ENCODE measurements at regions not wholly inside any gene's neighbourhood (a gene's known extent, or its start where the extent isn't known, plus 50 kb on each side); places are given as distances from the start of the nearest gene placed in this dataset.

DNA sequence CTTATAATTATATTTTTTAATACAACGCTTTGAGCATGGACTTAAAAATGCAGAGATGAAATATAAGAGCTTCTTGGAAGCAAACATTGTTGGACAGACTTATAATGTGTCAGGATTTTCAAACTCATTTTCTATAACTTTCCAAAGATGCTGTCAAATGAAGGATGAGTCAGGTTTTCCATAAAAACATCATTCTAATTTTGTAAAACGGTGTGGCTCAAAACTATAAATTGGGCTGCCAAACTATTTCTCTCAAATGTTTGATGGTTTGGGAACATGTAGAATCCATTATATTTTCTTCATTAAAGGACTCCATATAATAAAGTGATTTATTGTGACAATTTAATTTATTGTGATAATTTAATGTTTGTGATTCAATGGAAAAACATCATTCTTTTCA lies 511.2 kb downstream of the USP25 start:
- no peak for DNase-seq

DNA sequence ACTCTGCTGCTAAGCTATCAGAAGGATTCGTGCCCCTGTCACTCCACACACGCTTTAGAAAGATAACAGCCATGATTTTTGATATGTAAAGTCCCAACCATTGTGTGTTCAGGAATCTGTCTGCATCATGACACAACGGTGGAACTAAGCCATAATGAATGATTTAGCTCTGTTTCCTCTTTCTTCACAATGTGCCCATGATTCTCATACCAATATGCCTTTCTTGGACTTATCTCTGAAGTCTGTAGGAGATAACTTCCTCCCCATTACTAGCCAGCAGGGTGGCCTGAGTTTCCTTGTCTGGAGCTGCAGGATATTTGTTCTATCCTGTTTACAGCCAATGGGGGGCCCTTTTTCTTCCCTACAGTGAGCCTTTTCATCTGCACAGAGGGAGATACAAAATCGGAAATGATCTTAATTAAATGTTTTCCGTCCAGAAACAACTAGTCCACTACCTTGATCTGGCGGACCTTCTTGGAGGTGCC lies 511.7 kb downstream of the USP25 start:
- DNase-seq: no peak

DNA sequence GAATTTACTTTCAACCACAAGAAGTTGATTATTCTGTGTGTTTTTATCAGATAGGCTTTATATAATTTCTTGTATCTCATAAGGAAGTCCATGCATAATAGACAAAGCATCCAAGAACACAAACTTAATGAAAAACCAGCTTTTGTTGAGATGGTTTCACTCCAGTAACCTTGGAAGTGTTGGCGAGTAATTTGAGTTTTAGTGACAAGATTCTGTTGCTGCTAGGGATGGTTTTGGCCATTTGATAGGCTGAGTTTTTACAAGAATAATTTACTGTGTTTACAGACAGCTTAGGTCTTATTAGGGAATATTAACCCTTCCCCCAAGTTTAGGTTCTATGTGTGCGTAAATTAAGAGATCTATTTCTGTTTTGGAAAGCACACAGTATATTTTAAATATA lies 513.6 kb downstream of the USP25 start:
- no peak for DNase-seq

DNA sequence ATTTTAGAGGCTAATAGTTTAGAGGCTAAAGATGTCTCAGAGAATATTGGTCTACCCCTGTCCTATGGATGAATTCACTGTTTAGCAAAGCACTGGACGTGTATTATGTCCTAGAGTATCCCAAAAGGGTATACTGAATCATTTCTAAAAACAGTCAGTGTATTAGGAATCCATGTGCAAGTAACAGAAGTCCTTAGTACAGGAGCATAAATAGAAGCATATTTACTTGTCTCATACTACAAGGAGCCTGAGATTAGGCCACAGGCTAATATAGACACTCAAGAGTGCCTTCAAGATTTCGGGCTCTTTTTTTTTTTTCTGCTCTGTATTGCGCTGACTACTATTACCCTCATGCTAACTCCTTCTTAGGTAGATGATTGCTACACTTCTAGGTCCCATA lies 518.9 kb downstream of the USP25 start:
- no peak for DNase-seq

DNA sequence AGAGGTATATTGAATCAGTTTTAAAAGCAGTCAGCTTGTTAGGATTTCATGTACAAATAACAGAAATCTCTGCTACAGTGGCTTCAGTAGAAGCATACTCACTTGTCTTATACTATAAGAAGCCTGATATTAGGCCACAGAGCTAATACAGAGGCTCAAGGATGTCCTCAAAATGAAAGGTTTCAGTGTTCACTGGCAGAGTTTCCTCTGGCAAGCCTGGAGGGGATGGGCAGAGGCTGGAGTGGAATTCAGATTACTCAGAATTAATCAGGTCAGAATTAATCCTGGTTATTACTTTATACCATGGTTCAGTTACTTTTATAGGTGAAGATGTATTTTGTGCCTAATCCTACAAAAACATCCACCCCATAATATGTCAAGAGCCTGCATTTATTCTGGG lies 520.5 kb downstream of the USP25 start:
- DNase-seq: no peak

DNA sequence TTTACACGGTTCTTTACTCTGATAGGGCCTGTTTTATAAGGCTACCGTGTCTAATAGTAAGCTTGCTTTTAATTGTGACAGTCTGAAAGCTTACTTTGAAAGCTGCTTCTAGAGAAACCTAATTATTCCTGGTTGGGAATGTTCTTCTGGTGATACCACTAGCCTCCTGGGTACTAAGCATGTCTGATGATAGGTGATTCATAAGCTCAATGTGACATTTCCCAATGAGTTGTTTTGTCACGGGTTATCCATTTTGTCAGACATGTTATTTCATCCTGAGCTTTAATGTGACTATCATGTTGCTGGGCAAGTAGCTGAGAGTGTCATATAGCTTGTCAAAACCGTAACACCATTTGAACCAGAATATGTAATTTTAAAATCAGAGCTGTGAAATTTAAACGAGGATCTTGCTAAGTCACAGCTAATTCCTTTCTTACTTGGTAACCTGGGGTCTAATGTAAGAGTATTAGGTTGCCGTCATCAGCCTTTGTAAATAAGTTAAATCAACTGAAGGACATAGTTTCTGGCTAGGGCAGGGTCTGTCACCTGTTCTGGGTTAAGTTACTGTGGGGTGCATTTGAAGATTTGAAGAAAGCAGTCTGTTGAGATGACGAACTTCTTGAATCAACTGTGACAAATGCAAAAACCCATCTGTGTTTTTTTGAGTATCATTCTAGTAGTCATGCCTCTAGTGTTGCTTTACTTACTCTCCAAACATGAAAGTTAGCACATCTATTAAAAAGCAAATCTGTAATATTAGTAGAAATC lies 529.2 kb downstream of the USP25 start:
- no peak for DNase-seq

DNA sequence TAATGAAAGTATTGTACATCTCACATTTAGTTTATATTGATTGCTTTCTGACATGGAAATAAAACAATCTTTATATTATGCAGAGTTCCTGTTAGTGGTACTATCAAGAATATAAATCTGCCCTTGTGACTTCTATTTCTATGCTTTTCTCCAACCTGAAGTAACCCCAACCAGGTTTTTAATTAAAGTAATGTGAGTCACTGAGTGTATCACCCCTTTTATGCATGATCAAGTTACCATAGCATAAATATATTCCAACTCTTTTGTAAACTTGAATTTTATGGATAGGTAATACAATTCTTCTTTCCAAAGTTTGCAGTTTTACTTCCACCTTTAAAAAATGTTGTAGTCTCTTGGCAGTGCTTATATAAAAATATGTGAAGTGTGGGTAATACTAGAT lies 532.3 kb downstream of the USP25 start:
- no peak for DNase-seq

DNA sequence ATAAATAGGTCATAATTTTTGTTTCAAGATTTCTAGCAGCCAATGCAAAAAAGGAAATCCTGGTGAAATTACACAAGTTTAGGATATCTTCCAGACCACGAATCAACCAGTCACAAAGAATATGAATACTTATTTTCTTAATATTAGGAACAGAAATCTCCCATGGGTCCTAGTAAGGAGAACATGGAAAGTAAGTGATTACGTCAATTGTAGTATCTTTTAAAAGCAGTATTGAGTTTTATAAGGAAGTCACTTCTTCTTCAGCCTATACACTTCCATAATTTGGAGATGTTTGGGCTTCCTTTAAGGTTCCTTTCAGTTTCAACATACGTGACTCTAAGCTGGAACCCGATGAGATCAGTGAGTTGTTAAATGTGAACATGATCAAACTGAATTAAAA lies 534.5 kb downstream of the USP25 start:
- DNase-seq: no peak

DNA sequence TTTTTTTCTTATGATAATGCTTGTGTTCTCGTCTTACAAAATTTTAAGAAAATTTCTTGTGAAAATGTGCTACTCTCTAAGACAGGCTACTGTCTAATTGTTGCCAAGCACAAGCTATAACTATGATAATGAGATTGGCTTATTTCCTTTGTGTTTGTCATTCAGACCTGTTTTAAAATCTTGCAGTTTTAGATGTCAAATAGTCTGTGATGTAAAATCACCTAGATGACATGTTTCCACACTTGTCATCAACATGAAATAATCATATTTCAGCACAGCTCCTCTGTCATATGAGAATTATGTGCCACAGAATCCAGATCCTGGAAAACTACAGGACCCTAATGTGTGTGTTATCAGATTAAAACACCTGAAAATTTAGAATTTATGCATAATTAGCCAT lies 539.7 kb downstream of the USP25 start:
- no peak for DNase-seq

DNA sequence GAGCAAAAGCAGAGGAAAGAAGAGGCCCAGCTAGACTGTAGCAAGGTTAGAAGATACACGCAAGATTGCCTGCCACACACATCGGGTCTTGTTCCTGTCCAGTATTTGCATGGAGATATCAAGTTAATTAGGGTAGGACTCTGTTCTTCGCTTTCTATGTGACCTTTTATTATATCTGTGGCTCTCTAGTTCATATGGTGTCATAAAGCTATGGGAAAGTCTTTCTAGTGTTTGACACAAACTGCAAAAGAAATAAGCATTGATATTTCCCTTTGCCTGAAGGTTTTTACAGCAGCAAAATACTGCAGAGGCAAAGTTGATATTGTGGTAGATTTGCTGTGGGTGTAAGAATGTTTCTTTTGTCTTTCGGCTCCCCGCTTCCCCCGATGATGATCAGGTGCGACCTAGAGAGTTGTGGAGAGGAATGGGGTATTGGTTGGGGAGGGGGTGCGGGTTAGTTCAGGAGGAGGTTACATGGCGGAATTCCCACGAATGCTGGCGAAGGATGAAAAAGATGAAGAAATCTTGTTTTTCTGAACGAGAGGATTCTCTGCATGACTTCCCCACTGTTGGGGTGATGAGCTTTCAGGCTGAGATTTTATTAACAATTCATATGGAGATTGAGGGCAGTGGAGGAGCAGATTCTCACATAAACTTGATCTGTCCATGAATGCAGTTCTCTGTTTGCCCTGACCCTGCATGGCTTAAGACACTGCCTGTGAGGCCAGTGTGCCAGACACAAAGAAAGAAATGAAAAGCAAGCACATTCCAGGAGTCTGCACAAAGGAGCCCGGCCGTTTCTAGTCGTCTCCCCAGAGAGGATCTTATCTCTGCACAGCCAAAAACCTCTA lies 550.2 kb downstream of the USP25 start:
- no peak for DNase-seq

DNA sequence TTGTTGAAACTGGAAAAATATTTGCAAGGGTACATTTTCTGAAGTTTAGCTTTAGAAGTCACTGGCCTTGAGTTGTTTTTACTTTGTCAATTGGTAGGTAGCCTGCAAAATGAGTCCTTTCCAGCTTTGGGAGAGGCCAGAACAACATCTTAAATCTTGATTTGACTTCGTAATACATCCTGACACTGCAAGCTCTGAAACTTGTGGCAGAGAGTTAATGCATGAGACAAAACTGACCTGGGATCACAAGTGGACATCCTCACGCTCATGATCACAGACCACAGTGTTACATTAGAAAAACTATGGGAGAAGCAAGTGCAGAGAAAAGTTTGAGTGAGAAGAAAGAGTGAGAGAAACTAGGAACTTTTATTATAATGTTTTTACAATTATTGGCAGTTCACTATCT lies 550.9 kb downstream of the USP25 start:
- DNase-seq: no peak

DNA sequence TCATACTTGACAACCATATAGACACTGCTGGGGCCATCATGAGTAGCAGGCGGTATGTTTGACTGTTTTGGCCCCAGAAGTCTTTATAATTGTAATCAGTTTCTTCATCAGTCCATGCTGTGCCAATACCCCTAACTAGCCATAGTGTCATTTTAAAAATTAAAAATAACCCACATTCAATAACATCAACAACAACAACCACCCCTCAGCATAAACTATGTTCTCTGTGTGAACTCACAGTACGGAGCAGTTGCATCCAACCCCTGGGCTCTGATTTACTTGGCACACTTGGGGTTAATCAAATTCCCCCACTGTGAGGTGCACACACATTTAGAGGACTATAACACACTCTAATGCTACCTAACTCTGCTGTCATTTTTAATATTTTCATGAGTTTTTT lies 553.7 kb downstream of the USP25 start:
- no peak for DNase-seq

DNA sequence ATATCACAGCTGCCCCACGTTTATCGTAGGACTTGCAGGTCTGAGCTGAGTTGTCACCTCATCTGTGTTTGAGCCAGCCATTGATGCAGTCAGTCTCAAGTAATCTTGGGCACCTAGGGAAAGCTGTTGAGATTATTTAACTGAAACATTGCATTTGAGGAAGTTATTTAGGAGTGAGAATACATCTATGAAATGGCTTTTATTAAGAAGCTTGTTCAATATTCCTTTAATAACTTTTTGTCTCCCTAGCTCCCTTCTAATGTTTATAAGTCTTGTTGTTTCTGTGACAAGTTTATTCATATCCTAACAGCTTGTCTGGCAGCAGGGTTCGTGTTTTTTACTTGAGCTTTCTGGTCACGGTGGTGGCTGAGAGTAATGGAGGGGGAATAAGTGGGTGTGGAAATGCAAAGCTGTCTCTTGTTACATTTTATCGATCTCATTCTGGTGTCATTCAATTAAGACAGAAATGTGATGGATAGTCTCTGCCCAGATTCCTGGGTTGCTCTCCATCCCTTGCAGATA lies 555.9 kb downstream of the USP25 start:
- no peak for DNase-seq

DNA sequence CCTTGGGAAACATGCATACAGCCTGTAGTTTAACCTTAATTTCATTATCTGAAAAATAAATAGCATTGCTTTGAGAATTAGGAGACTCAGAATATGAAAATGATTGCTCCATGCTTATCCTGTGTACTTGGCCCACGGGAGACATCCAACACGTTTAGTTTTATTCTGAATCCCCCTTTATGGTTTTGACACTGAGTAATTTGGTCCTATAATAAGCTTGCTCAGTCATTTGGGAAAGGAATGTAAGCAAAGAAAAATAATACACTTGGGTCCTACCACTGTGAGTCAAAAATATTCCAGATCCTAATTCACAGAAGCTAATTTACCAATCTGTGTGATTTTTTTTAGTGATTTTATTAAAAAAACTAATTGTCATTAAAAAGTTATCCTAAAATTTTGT lies 557.3 kb downstream of the USP25 start:
- DNase-seq: no peak

DNA sequence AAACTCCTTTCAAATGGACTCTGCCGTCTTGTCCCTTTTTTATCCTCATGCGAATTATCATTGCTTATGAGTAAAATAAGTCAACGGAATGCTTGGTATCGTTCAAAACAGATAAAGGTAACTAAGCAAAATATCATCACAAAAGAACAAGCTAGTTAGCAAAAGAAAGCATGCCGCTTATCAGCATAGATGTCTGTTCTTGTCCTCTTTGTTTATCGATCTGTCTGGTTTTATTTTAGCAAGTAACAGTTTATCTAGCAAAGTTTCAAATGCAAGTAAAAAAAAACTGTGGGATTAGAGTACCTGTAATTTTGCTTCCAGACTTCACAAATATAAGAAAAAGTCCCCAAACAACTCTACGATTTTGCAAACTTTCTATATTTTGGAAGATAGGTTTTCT lies 561.5 kb downstream of the USP25 start:
- DNase-seq: no peak

DNA sequence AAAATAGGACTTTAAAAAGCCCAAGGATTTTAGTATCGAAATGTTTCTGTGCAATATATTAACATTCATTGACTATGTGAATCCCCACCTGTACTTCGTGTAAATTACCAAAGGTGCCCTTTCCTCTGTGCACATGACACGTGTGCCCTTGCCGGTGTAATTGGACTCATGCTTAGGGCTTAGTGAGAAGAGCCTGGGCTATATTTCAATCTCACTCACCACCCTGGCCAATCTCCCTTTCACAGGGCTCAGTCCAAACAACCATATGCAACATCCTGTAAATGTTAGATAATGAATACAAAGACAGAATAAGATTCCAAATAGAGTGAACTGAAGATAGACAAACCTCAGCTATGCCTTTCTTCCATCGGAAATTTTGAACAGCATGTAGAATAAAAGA lies 564.3 kb downstream of the USP25 start:
- no peak for DNase-seq

DNA sequence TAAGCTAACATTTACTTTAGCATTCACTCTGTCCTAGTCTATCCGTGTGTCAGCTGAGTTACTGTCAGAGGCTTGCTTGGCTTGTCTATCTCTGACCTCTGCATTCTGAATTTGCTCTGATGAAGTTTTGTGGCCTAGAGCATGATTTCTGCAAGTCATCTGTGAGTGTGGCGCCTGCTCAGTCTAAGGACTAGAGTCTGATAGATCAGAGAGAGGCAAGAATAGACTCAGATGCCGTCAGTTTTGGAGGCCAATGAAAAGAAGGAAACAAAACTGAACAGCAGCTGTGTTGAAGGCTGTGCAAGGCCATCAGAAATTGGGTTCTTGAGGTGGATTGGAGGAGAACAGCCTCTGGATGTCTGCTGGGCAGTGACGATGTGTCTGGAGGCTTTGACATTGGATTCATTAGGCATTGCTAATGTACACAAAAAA lies 573.1 kb downstream of the USP25 start:
- no peak for DNase-seq

DNA sequence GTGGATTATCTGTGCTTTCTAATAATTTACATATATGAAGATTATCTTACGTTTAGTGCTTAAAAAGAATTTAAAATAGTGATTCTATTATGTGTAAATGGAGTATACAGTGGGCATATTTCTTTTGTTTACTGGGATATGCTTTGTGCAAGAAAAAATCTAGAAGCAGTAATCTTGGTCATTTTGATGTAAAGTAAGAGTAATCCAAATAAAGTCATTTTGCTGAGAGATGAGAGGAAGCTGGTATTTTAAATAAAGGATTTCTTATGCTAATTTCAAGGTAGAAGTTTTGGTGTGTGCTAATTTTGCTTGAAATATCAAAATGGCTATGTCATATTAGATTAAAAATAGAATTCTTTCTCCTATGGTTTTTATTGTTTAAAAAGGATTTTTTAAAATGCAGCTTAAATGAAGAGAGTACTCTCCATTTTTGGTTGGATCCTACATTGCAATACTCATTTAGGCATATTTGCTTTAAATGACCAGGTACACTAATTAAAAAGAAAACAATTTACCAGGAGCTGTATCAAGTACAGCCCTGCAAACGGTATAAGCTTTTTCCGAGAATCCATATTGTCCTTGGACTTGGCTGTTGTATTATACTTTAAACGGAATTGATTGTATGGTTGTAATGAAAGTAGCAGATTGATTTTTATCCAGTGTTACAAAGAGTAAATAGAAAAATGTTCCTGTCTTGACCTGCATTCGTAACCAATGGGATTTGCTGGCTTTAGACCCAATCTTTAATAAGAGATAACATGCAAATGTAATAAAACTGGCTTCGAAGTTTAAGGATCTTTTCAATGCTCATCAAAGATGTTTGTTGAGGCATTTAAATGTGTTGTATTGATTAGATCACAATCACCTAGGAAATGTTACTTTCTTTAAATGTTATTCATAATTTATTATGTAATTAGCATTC lies 574.7 kb downstream of the USP25 start:
- DNase-seq: no peak

DNA sequence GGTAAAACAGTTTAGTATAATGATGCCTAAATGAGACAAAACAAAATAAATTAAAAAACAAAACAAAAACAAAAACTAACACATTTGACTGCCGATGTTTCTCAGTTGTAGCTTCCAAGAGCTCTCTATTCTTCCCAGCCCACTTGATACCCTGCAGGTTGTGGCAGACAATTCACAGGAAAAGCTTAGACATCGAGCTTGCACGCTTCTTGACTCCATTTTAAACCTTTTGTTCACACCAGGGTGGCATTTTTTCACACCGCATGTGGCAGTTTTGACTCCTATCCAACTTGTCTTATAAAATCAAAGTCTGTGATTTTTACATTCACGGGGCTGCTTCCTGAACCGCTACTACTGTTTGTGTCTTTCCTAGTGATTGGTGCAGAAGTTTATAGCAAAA lies 575.9 kb downstream of the USP25 start:
- DNase-seq: no peak

DNA sequence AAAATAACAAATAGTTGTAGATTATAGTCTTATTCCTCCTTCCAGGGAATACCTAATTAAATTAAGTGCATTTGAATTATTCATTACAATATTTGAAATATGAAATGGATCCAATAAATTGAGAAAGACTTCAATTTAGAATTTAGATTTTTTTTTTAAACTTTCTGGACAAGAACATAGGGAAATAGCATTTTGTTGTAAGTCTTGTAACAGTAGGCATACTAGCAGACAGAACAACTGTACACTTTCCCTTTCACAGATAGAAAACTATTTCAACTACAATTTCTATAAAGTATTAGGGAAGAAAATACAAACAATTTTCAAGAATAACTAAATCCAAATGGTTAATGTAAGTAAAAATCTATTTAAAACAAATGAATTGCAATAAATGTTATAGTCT lies 577.5 kb downstream of the USP25 start:
- DNase-seq: no peak

DNA sequence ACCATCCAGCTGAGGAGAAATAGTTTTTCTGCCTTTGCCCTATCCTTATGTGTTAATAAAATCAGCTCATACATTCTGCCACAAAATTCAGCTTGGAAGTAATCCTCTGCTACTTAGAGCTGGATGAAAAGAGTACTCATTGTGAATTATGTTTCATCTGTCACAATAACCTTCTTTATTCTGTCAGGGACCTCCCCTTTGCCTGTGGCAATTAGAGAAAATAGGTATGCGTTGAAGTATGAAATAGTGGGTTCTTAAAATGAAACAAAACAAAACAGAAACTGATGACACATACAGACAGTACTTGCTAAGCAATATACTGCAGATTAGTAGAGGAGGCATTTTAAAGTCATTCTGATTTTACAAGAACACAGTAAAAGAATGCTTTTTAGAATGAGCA lies 578.5 kb downstream of the USP25 start:
- no peak for DNase-seq

DNA sequence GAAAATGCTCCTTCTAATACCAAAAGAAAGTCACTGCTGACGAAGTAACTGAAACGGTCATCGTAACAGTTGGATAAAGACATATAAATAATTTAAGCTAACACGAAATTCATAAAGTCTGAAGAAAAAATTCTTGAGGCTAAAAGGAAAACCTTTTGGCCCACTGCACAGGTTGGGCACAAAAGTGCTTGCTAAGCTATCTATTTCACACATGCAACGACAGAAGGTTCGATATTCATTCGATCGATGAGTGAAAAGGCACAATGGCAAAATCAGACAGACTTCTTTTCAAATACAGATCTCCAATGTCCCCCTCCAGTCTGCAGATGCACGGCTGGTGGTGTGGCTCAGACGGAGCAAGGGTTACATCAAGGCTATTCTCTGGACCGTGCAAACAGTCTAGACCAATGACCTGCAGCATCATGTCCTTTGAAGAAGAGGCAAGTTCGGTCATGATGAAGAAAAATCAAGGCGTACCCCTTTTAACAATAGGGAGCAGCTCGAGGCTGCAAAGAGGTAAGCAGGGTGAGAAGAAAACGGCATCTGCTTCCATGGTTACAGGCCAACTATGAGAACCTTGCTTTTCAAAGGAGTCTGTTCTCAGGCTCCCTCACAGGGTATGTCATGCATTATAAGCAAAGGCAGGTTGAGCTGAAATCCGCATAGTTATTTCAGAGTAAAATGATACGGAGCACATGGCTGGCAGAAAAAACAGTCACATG lies 579.6 kb downstream of the USP25 start:
- no peak for DNase-seq

Data from T-helper 2 cell (primary cell).